ENCODE measurements at regions not wholly inside any gene's neighbourhood (a gene's known extent, or its start where the extent isn't known, plus 50 kb on each side); places are given as distances from the start of the nearest gene placed in this dataset.

- no peak for TF ChIP-seq EZH2 (IDR thresholded peaks at IDR 0.05; ENCODE audit: borderline replicate concordance, insufficient read depth, low read depth, low read length, poor library complexity, severe bottlenecking)
- TF ChIP-seq, protein P1, sequence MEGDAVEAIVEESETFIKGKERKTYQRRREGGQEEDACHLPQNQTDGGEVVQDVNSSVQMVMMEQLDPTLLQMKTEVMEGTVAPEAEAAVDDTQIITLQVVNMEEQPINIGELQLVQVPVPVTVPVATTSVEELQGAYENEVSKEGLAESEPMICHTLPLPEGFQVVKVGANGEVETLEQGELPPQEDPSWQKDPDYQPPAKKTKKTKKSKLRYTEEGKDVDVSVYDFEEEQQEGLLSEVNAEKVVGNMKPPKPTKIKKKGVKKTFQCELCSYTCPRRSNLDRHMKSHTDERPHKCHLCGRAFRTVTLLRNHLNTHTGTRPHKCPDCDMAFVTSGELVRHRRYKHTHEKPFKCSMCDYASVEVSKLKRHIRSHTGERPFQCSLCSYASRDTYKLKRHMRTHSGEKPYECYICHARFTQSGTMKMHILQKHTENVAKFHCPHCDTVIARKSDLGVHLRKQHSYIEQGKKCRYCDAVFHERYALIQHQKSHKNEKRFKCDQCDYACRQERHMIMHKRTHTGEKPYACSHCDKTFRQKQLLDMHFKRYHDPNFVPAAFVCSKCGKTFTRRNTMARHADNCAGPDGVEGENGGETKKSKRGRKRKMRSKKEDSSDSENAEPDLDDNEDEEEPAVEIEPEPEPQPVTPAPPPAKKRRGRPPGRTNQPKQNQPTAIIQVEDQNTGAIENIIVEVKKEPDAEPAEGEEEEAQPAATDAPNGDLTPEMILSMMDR (IDR thresholded peaks at IDR 0.05): no peak
Observed at GRCh38 chr7:101729241-101729883, 88.1 kb upstream of the CUX1 start.
